Glutamatergic neuron (in vitro differentiated cells): ENCODE measurements at regions not wholly inside any gene's neighbourhood (a gene's known extent, or its start where the extent isn't known, plus 50 kb on each side); places are given as distances from the start of the nearest gene placed in this dataset.
A peak's percentile ranks its signal among the peaks of the same experiment; 100 is the strongest.

Experiments used
- DNase-seq: peaks from one replicate; pipeline ENCODE4 v3.0.0; 2022
- H3K27ac Mint-ChIP-seq: one replicate; pipeline ENCODE4 v1.8.0; 2020; ENCODE audit warnings: mild to moderate bottlenecking, mixed read lengths, inconsistent platforms; ENCODE audit not compliant: unreplicated experiment
- H3K27me3 Mint-ChIP-seq: one replicate; pipeline ENCODE4 v1.8.0; 2020; ENCODE audit warnings: mild to moderate bottlenecking, moderate library complexity, mixed read lengths, inconsistent platforms; ENCODE audit not compliant: unreplicated experiment
- H3K36me3 Mint-ChIP-seq: one replicate; pipeline ENCODE4 v1.8.0; 2020; ENCODE audit warnings: mild to moderate bottlenecking, mixed read lengths, inconsistent platforms; ENCODE audit not compliant: unreplicated experiment
- H3K4me1 Mint-ChIP-seq: one replicate; pipeline ENCODE4 v1.8.0; 2020; ENCODE audit warnings: mild to moderate bottlenecking, low read depth, mixed read lengths, inconsistent platforms; ENCODE audit not compliant: unreplicated experiment
- H3K4me3 Mint-ChIP-seq: one replicate; pipeline ENCODE4 v1.8.0; 2020; ENCODE audit warnings: mild to moderate bottlenecking, mixed read lengths, inconsistent platforms; ENCODE audit not compliant: unreplicated experiment
- H3K9me3 Mint-ChIP-seq: one replicate; pipeline ENCODE4 v1.8.0; 2020; ENCODE audit warnings: mild to moderate bottlenecking, moderate library complexity, mixed read lengths, inconsistent platforms; ENCODE audit not compliant: unreplicated experiment
- CTCF ChIP-seq: fragments of 200-600 bp; sonication (generic); IDR thresholded peaks from one replicate; pipeline ENCODE4 v1.5.0; 2021; ENCODE audit not compliant: partially characterized antibody, unreplicated experiment

- Mint-ChIP-seq H3K36me3 (peaks cover 4% of the 10 kb centered on the region), H3K9me3 (peaks cover under 1% of the 10 kb centered on the region), H3K27ac (peak overlapping the region; percentile 20), H3K4me1 (peaks cover 9% of the 10 kb centered on the region), H3K4me3 (no peak overlapping the region), H3K27me3 (peaks cover 12% of the 10 kb centered on the region)
- TF ChIP-seq CTCF, result no peak
- DNase-seq, result no peak
Observed at GRCh38 chr9:126226991-126227936, 99.4 kb upstream of the MVB12B start.

GRCh38 chr9:126228111-126228780 is 98.4 kb upstream of the MVB12B start:
- Mint-ChIP-seq H3K9me3 (no peaks in the 10 kb centered on the region), H3K4me1 (peaks cover 9% of the 10 kb centered on the region), H3K27me3 (peaks cover 9% of the 10 kb centered on the region), H3K36me3 (peaks cover 4% of the 10 kb centered on the region), H3K4me3 (no peak overlapping the region), H3K27ac (no peak overlapping the region)
- DNase-seq, result no peak
- no peak for TF ChIP-seq CTCF

- H3K4me1 Mint-ChIP-seq, result peaks cover 9% of the 10 kb centered on the region
- peak; percentile 95 for TF ChIP-seq CTCF
Observed at GRCh38 chr9:126228781-126229444, 97.7 kb upstream of the MVB12B start.

GRCh38 chr9:126229501-126229900 is 97.1 kb upstream of the MVB12B start:
- H3K9me3 Mint-ChIP-seq, result no peaks in the 10 kb centered on the region
- no peak for TF ChIP-seq CTCF
- H3K27me3 Mint-ChIP-seq, result peaks cover 8% of the 10 kb centered on the region
- DNase-seq, result no peak
- no peak overlapping the region for H3K27ac Mint-ChIP-seq
- H3K36me3 Mint-ChIP-seq, result peaks cover 4% of the 10 kb centered on the region
- H3K4me3 Mint-ChIP-seq, result no peak overlapping the region
- H3K4me1 Mint-ChIP-seq, result peaks cover 9% of the 10 kb centered on the region

More at GRCh38 chr9:126228781-126229444, 97.7 kb upstream of the MVB12B start:
- Mint-ChIP-seq H3K9me3 (no peaks in the 10 kb centered on the region), H3K4me3 (no peak overlapping the region), H3K27me3 (peaks cover 8% of the 10 kb centered on the region), H3K36me3 (peaks cover 4% of the 10 kb centered on the region), H3K27ac (no peak overlapping the region)
- peak; percentile 86 for DNase-seq
